H1 (cell line): ENCODE measurements at regions not wholly inside any gene's neighbourhood (a gene's known extent, or its start where the extent isn't known, plus 50 kb on each side); places are given as distances from the start of the nearest gene placed in this dataset.

Experiments used
- CTCF ChIA-PET: fragments of 300-600 bp; sonication (Branson Sonifier 250); formaldehyde crosslinking; loops from one replicate; lab custom pipeline; 2021; ENCODE audit not compliant: partially characterized antibody; lab: Charles Lee
- POLR2A ChIA-PET: fragments of 300-600 bp; sonication (Branson Sonifier 250); formaldehyde crosslinking; loops from one replicate; lab custom pipeline; 2021; ENCODE audit warnings: inconsistent platforms; ENCODE audit not compliant: partially characterized antibody; lab: Charles Lee
- DNase-seq, 2 experiments: peaks; one replicate each; pipeline versions ENCODE4 v3.0.0 to v3.0.0-alpha.2; 2010 to 2022; ENCODE audit warnings: low spot score in 2 of 2, low read depth in 1 of 2, mixed read lengths in 1 of 2
- FAIRE-seq: peaks from 2 replicates; lab custom pipeline; 2011; peaks lifted over from hg19 to GRCh38; lab: Jason Lieb, UNC
- H2AFZ ChIP-seq: 2 replicates; pipeline ENCODE4 v1.8.1; 2012; ENCODE audit warnings: low read length, inconsistent platforms
- H2AK5ac ChIP-seq: 2 replicates; pipeline ENCODE4 v1.6.1; 2013; ENCODE audit warnings: low read depth, low read length
- H2BK120ac ChIP-seq: replicated peaks from 2 replicates; pipeline ENCODE3; 2013; ENCODE audit warnings: low read depth, low read length, inconsistent platforms
- H2BK12ac ChIP-seq: 2 replicates; pipeline ENCODE4 v1.6.1; 2013; ENCODE audit warnings: low read depth, low read length
- H2BK15ac ChIP-seq: 2 replicates; pipeline ENCODE4 v1.6.1; 2013; ENCODE audit warnings: low read length
- H2BK20ac ChIP-seq: 2 replicates; pipeline ENCODE4 v1.6.1; 2013; ENCODE audit warnings: low read length
- H2BK5ac ChIP-seq: 2 replicates; pipeline ENCODE4 v1.6.1; 2013; ENCODE audit warnings: low read depth, low read length
- H3K14ac ChIP-seq: 2 replicates; pipeline ENCODE4 v1.6.1; 2013; ENCODE audit warnings: inconsistent platforms; ENCODE audit not compliant: insufficient read length
- H3K18ac ChIP-seq: 2 replicates; pipeline ENCODE4 v1.6.1; 2013; ENCODE audit warnings: low read length; ENCODE audit errors: extremely low read depth
- H3K23ac ChIP-seq: 2 replicates; pipeline ENCODE4 v1.6.1; 2013; ENCODE audit warnings: inconsistent platforms; ENCODE audit not compliant: insufficient read length
- H3K23me2 ChIP-seq: 2 replicates; pipeline ENCODE4 v1.6.1; 2013; ENCODE audit warnings: low read depth, low read length
- H3K27ac ChIP-seq: 2 replicates; pipeline ENCODE4 v1.6.1; 2011; ENCODE audit warnings: low read depth, low read length, inconsistent platforms
- H3K27me3 ChIP-seq, 4 experiments: replicated peaks in 1 of 4; 1 replicate in 1 of 4; 2 replicates in 3 of 4; pipeline versions ENCODE4 v1.6.1 to v1.8.1; 2011 to 2013; ENCODE audit warnings: low read length in 3 of 4, mild to moderate bottlenecking in 3 of 4, inconsistent platforms in 2 of 4, mixed read lengths in 2 of 4, moderate library complexity in 1 of 4; ENCODE audit not compliant: control insufficient read depth in 3 of 4, insufficient read depth in 3 of 4; ENCODE audit errors: extremely low read depth in 1 of 4
- H3K36me3 ChIP-seq, 4 experiments: 2 replicates each; pipeline versions ENCODE4 v1.6.1 to v1.8.1; 2011 to 2013; ENCODE audit warnings: mild to moderate bottlenecking in 4 of 4, low read length in 3 of 4, moderate library complexity in 2 of 4, control low read depth in 1 of 4, inconsistent platforms in 1 of 4; ENCODE audit not compliant: insufficient read depth in 4 of 4, control insufficient read depth in 2 of 4
- H3K4ac ChIP-seq: replicated peaks from 2 replicates; pipeline ENCODE3; 2013; ENCODE audit warnings: low read length, low read depth, mixed read lengths, inconsistent platforms; ENCODE audit not compliant: insufficient read length
- H3K4me1 ChIP-seq, 4 experiments: replicated peaks in 1 of 4; 1 replicate in 1 of 4; 2 replicates in 3 of 4; pipeline versions ENCODE4 v1.6.1 to v1.8.1; 2011 to 2013; ENCODE audit warnings: low read length in 3 of 4, inconsistent platforms in 2 of 4, mixed read lengths in 1 of 4; ENCODE audit not compliant: insufficient read depth in 4 of 4, control insufficient read depth in 3 of 4
- H3K4me2 ChIP-seq, 2 experiments: 2 replicates each; pipeline versions ENCODE4 v1.6.1 to v1.8.1; 2011 to 2013; ENCODE audit warnings: low read depth in 2 of 2, low read length in 2 of 2, control low read depth in 1 of 2, inconsistent platforms in 1 of 2, mild to moderate bottlenecking in 1 of 2; ENCODE audit not compliant: insufficient read depth in 1 of 2
- H3K4me3 ChIP-seq, 4 experiments: fragments of 200-600, 300-600 bp in 1 of 4; sonication (generic), shearing (Covaris generic), sonication (Bioruptor Twin) in 1 of 4; 2 replicates each; pipeline versions ENCODE4 v1.5.1 to v1.8.1; 2011 to 2016; ENCODE audit warnings: low read length in 4 of 4, low read depth in 3 of 4, control low read depth in 2 of 4, inconsistent platforms in 2 of 4, mild to moderate bottlenecking in 2 of 4, mixed read lengths in 1 of 4, moderate library complexity in 1 of 4; ENCODE audit not compliant: insufficient read depth in 2 of 4; ENCODE audit errors: extremely low read depth in 1 of 4
- H3K56ac ChIP-seq: replicated peaks from 2 replicates; pipeline ENCODE3; 2013; ENCODE audit warnings: low read depth, mild to moderate bottlenecking, mixed read lengths, low read length, inconsistent platforms; ENCODE audit not compliant: insufficient read length
- H3K79me1 ChIP-seq: 2 replicates; pipeline ENCODE4 v1.6.1; 2013; ENCODE audit warnings: low read depth, low read length, control low read depth
- H3K79me2 ChIP-seq, 2 experiments: 2 replicates each; pipeline versions ENCODE4 v1.6.1 to v1.8.1; 2012 to 2013; ENCODE audit warnings: low read length in 2 of 2, mild to moderate bottlenecking in 2 of 2, inconsistent platforms in 1 of 2; ENCODE audit not compliant: insufficient read depth in 2 of 2, control insufficient read depth in 1 of 2
- H3K9ac ChIP-seq, 4 experiments: replicated peaks in 1 of 4; 1 replicate in 1 of 4; 2 replicates in 3 of 4; pipeline versions ENCODE4 v1.6.1 to v1.8.1; 2011 to 2013; ENCODE audit warnings: low read depth in 3 of 4, low read length in 3 of 4, control low read depth in 2 of 4, mild to moderate bottlenecking in 2 of 4, moderate library complexity in 2 of 4, inconsistent platforms in 1 of 4; ENCODE audit errors: extremely low read depth in 1 of 4
- H3K9me3 ChIP-seq, 2 experiments: 2 replicates each; pipeline versions ENCODE4 v1.6.1 to v1.8.1; 2012 to 2013; ENCODE audit warnings: mild to moderate bottlenecking in 2 of 2, moderate library complexity in 2 of 2, control low read depth in 1 of 2, inconsistent platforms in 1 of 2, low read depth in 1 of 2, low read length in 1 of 2, mixed read lengths in 1 of 2; ENCODE audit not compliant: insufficient read depth in 2 of 2
- H4K20me1 ChIP-seq, 2 experiments: replicated peaks in 1 of 2; 2 replicates each; pipeline versions ENCODE3 to v1.8.1; 2011 to 2013; ENCODE audit warnings: inconsistent platforms in 2 of 2, low read length in 2 of 2, mild to moderate bottlenecking in 1 of 2; ENCODE audit not compliant: insufficient read depth in 2 of 2, control insufficient read depth in 1 of 2
- H4K5ac ChIP-seq: 2 replicates; pipeline ENCODE4 v1.6.1; 2013; ENCODE audit warnings: low read length, low read depth, mixed read lengths, inconsistent platforms; ENCODE audit not compliant: insufficient read length
- H4K8ac ChIP-seq: 2 replicates; pipeline ENCODE4 v1.8.0; 2013; ENCODE audit warnings: mild to moderate bottlenecking, moderate library complexity, low read length, inconsistent platforms; ENCODE audit not compliant: insufficient read depth; ENCODE audit errors: extremely low read depth
- H4K91ac ChIP-seq: replicated peaks from 2 replicates; pipeline ENCODE3; 2013; ENCODE audit warnings: low read length, mixed read lengths, inconsistent platforms; ENCODE audit not compliant: insufficient read length
- CBX5 ChIP-seq: fragments of 300-800, 300-1000 bp; sonication (generic); IDR thresholded peaks from 2 replicates; pipeline ENCODE4 v1.7.1; 2016; ENCODE audit warnings: antibody characterized with exemption, low read length, low read depth
- CHD1 ChIP-seq: IDR thresholded peaks from 2 replicates; pipeline ENCODE4 v1.6.1; 2012; ENCODE audit warnings: low read depth, low read length, improper control_type of control experiment
- E2F6 ChIP-seq: IDR thresholded peaks from 2 replicates; pipeline ENCODE4 v1.6.1; 2012; ENCODE audit warnings: inconsistent platforms
- GABPA ChIP-seq: IDR thresholded peaks from 2 replicates; pipeline ENCODE4 v1.6.1; 2011; ENCODE audit warnings: mild to moderate bottlenecking, low read length, moderate library complexity, borderline replicate concordance; ENCODE audit not compliant: insufficient read depth
- NANOG ChIP-seq: IDR thresholded peaks from 2 replicates; pipeline ENCODE4 v1.6.1; 2011; ENCODE audit warnings: low read length, low read depth, mild to moderate bottlenecking, inconsistent platforms; ENCODE audit not compliant: insufficient read depth, poor library complexity, severe bottlenecking
- RNF2 ChIP-seq: fragments of 200-900, 300-1000 bp; sonication (generic); IDR thresholded peaks from 2 replicates; pipeline ENCODE4 v1.7.1; 2016; ENCODE audit warnings: borderline replicate concordance, low read depth, mild to moderate bottlenecking, antibody characterized with exemption, low read length; ENCODE audit not compliant: poor library complexity, severe bottlenecking; ENCODE audit errors: missing control alignments
- SP2 ChIP-seq: IDR thresholded peaks from 2 replicates; pipeline ENCODE4 v1.6.1; 2012; ENCODE audit warnings: mild to moderate bottlenecking, low read length, inconsistent platforms
- SRF ChIP-seq: IDR thresholded peaks from 2 replicates; pipeline ENCODE4 v1.6.1; 2011; ENCODE audit warnings: mild to moderate bottlenecking, low read depth, low read length, moderate library complexity
- WGBS, 2 experiments: shearing (Covaris generic) in 1 of 2; methylation state at CpG; one replicate each; pipeline versions ENCODE4 v1.1.6 to v1.1.7; 2013 to 2015; ENCODE audit warnings: low lambda C conversion rate in 2 of 2, mixed read lengths in 2 of 2, inconsistent platforms in 1 of 2, low coverage in 1 of 2, missing lambda C conversion rate in 1 of 2; ENCODE audit not compliant: insufficient replicate concordance in 2 of 2, insufficient coverage in 1 of 2, insufficient read length in 1 of 2; ENCODE audit errors: extremely low coverage in 1 of 2, missing lambda C conversion rate in 1 of 2; 5-methylcytosine and 5-hydroxymethylcytosine counted together

GRCh38 chr21:39005502-39005787, 177.8 kb downstream of the PSMG1 start:
- H4K5ac ChIP-seq: no peak overlapping the region
- H2AK5ac ChIP-seq: no peak overlapping the region
- 0 out of 2 replicates have a peak overlapping the region, but pooled peaks have one; percentile 62 for H2BK20ac ChIP-seq
- H2BK12ac ChIP-seq: no peak overlapping the region
- H2BK120ac ChIP-seq: peak overlapping the region; percentile 2
- H3K4me2 ChIP-seq: no peak overlapping the region
- no peak overlapping the region for H4K8ac ChIP-seq
- H3K36me3 ChIP-seq: no peaks in the 10 kb centered on the region
- H3K79me1 ChIP-seq: no peaks in the 10 kb centered on the region
- no peak overlapping the region for H3K14ac ChIP-seq
- H3K4ac ChIP-seq: no peak overlapping the region
- H3K27ac ChIP-seq: no peak overlapping the region
- peak overlapping the region; percentile 4; the same call in 1 of the 2 replicates for H3K18ac ChIP-seq
- H4K20me1 ChIP-seq: no peaks in the 10 kb centered on the region
- peaks cover 0 to 8% (median 4%) of the 10 kb centered on the region in 4 experiments; a peak in 5 of 7 replicates for H3K4me1 ChIP-seq
- H2BK15ac ChIP-seq: peak overlapping the region; percentile 81; the same call in 1 of the 2 replicates
- H3K23ac ChIP-seq: no peak overlapping the region
- no peak overlapping the region for H3K9ac ChIP-seq
- H3K23me2 ChIP-seq: no peaks in the 10 kb centered on the region
- H2AFZ ChIP-seq: peak overlapping the region; percentile 4; the same call in 1 of the 2 replicates
- no peak for TF ChIP-seq SP2
- TF ChIP-seq NANOG: no peak
- TF ChIP-seq CBX5: no peak
- no peak for TF ChIP-seq E2F6
- no peak for TF ChIP-seq CHD1
- TF ChIP-seq RNF2: no peak
- TF ChIP-seq SRF: no peak
- TF ChIP-seq GABPA: no peak
- no peaks in the 10 kb centered on the region for H3K9me3 ChIP-seq
- DNase-seq (no peak), FAIRE-seq (no peak)
- 90% methylated on average over 3 of the region's 3 CpGs; no CpG with 5 or more reads in 1 of the 2 experiments for WGBS, 2 experiments
- ChIA-PET CTCF (interaction anchor here (1.4 kb wide), 1 partner anchor 17 kb away, joined by 3 read pairs; no protein-coding TSS in a partner anchor), POLR2A (interaction anchor here (0.9 kb wide), 1 partner anchor 39 kb away, joined by 3 read pairs; no protein-coding TSS in a partner anchor)
- no peaks in the 10 kb centered on the region for H3K79me2 ChIP-seq
- H4K91ac ChIP-seq: peak overlapping the region; percentile 16
- H3K56ac ChIP-seq: no peak overlapping the region
- H3K27me3 ChIP-seq: no peaks in the 10 kb centered on the region; a peak in 1 of 7 replicates
- H2BK5ac ChIP-seq: no peak overlapping the region
- H3K4me3 ChIP-seq: no peak overlapping the region
